C1 segment of cervical spinal cord (tissue), 14 donors: ENCODE measurements at regions not wholly inside any gene's neighbourhood (a gene's known extent, or its start where the extent isn't known, plus 50 kb on each side); places are given as distances from the start of the nearest gene placed in this dataset.

Experiments
- DNase-seq, 14 donors: peaks; one replicate each; lab custom pipeline; 2025; lab: John Stamatoyannopoulos, UW

GRCh38 chr19:30123119-30123518 lies 181.1 kb downstream of the URI1 start:
- no peak for DNase-seq

- DNase-seq, result no peak
These were observed 181.6 kb downstream of the URI1 start for GRCh38 chr19:30123611-30124010.

GRCh38 chr19:30128211-30128610 lies 186.2 kb downstream of the URI1 start:
- no peak for DNase-seq

GRCh38 chr19:30130356-30131122 lies 188.5 kb downstream of the URI1 start:
- DNase-seq, result no peak

DNA sequence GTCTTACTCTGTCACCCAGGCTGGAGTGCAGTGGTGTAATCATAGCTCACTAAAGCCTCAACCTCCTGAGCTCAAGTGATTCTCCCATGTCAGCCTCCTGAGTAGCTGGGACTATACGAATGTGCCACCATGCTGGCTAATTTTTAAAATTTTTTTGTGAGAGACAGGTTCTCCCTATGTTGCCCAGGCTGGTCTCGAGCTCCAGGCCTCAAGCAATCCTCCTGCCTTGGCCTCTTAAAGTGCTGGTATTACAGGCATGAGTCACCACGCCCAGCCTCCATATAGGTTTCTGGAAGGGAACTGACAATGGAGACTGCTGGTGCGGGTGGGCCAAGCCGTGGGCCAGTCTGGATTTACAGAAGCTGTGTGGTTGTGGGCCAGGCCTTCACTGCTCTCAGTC lies 189.2 kb downstream of the URI1 start:
- no peak for DNase-seq

- no peak for DNase-seq
These were observed 189.8 kb downstream of the URI1 start for GRCh38 chr19:30131722-30132291.

GRCh38 chr19:30132343-30133075 lies 190.5 kb downstream of the URI1 start:
- no peak for DNase-seq

DNA sequence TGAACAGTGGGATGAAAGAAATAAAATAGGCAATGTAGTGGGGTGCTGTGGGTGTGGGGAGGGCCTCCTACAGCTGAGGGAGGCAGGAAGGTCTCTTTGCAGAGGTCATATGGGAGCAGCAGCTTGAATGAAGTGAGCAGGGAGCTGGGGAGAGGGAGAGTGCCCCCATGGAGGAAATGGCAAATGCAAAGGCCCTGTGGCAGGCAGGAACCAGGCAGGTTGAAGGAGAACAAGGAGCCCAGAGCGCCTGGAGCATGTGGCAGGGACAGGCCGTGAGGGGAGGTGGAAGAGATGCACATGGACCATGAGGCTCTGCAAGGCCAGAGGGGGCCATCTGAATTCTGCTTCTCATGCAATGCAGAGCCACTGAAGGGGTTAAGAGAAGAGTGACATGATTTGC lies 191.8 kb downstream of the URI1 start:
- DNase-seq, result no peak

DNA sequence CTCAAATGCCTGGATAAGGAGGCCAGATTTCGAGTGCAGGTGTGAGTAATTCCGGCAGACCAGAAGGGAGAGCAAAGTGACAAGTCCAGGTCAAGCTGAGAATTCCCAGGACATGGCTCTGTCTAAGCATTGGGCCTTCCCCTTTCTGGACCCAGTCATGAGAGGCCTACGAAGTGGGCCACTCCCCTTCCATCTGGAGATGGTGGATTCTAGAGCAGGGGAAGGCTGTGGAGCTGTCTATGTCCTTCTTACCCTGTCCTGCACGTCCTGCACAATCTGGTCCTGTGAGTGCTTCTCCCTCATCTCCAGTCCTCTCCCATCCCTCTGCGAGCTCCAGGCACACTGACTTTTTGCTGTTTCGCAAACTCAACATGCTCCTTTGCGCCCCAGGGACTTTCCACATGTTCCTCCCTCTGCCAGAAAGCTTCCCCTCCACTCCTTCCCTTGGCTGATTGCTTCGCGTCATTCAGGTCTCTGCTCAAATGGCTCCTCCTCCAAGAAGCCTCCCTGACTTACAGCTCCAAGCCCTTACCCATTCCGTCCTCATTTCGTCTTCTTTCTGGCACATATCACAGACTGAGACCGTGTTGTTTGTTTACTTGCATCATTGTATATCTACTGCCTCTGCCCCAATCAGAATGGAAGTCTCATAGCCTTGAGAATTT lies 193.2 kb downstream of the URI1 start:
- no peak for DNase-seq

- no peak for DNase-seq
These were observed 193.8 kb downstream of the URI1 start for GRCh38 chr19:30135797-30136196.

DNA sequence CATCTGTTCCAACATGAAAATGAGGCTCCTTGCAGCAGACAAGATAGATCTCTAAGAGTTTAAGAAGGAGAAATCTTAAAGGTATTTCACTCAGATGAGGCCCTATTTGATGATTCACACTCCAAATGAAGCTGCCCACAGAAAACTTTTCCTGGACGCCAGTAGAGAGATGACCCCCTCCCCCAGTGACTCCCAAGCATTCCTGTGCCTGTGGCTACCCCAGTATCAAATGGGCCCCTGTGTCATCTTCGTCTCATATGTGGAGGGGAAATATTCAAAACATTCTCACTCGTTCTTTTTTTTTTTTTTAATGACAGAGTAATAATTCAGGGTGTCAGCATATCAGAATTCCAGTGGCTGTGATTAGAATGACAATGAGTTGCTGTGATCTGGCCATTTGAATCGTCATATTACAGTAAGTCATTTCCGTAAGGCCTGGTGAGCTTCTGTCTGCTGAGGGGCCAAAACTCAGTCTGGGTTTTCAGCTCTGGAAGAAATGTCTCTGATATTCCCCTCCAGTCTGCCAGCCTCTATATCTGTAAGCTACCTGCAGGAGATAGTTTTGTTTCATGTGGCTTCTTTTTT lies 194.7 kb downstream of the URI1 start:
- DNase-seq, result no peak

- DNase-seq, result no peak
These were observed 195.7 kb downstream of the URI1 start for GRCh38 chr19:30137747-30138146.

- DNase-seq, result no peak
These were observed 202.3 kb downstream of the URI1 start for GRCh38 chr19:30144242-30144758.

DNA sequence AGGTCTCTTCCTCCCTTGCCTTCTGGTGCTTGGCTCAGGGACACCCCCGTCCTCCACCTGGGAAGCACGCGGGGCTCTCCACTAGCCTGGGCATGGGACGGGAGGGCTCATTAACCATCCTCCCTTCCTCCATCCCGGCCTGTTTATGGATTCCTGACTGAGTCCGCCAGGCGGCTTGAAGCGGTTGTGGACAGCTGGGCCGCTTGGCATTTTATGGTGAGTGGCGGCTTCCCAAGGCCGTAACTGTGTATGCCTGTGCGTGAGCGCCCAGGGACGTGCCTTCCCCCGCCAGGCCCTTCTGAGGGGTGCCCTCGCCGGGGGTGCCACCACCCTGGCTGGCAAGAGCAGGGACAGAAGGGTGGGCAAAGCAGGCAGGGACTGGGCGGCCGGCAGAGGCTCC lies 202.8 kb downstream of the URI1 start:
- no peak for DNase-seq

GRCh38 chr19:30145467-30145866 lies 203.4 kb downstream of the URI1 start:
- no peak for DNase-seq

- no peak for DNase-seq
These were observed 204.3 kb downstream of the URI1 start for GRCh38 chr19:30146346-30146745.

- DNase-seq, result no peak
These were observed 206.2 kb downstream of the URI1 start for GRCh38 chr19:30148039-30148790.

DNA sequence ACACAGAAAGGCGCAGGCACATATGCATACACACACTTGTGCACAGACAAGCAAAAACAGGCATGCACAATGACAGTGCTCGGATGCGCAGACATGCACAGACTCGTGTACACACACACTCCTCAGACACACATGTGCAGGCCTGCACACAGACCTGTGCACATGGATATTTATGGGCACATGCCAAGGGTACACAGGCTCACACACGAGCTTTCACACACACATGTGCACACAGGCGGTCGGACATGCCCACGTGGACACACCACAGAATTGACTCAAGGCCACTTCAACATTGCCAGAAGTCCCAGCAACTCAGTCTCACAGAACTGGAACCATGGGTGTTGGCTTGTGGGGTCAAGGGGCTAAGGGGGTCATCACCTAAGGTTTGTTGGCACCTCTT lies 206.8 kb downstream of the URI1 start:
- DNase-seq, result no peak

- DNase-seq, result no peak
These were observed 207.3 kb downstream of the URI1 start for GRCh38 chr19:30149300-30149699.

- no peak for DNase-seq
These were observed 208.6 kb downstream of the URI1 start for GRCh38 chr19:30150626-30151025.

DNA sequence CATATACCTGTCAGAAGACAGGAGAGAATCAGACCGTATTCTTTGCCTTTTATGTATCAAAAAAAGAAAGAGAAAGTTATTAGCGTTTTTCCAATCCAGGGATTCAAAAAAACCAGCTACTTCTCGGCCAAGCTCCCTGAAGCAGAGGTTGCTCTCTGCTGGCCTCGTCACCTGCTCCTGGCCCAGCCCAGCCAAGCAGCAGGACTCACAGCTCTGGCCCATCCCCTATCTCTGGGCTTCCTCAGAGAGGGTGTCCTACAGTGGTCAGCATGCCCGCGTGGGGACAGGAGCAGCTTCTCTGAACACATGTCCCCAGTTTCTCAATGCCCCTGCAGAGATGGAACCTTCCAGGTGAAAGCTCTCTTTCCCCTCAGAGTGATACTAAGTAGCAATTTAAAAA lies 209.0 kb downstream of the URI1 start:
- no peak for DNase-seq
